GM12878 (cell line): ENCODE measurements at regions not wholly inside any gene's neighbourhood (a gene's known extent, or its start where the extent isn't known, plus 50 kb on each side); places are given as distances from the start of the nearest gene placed in this dataset.

Experiments
- BRCA1 ChIP-seq: IDR thresholded peaks from 2 replicates; pipeline ENCODE4 v1.6.1; 2011; ENCODE audit warnings: low read depth, low read length, improper control_type of control experiment
- CTCF ChIP-seq, 3 experiments: IDR thresholded peaks in 2 of 3; conservative IDR thresholded peaks in 1 of 3; 2 replicates each; pipeline ENCODE4 v1.5.1; 2011; ENCODE audit warnings: low read depth in 3 of 3, low read length in 3 of 3, mild to moderate bottlenecking in 3 of 3, control low read depth in 2 of 3, moderate library complexity in 2 of 3, inconsistent platforms in 1 of 3, mixed read lengths in 1 of 3; ENCODE audit not compliant: control insufficient read depth in 2 of 3, insufficient read depth in 1 of 3; ENCODE audit errors: extremely low read depth in 1 of 3
- PAX5 ChIP-seq: IDR thresholded peaks from 2 replicates; pipeline ENCODE4 v1.6.1; 2011; ENCODE audit warnings: low read depth, low read length, borderline replicate concordance
- ZZZ3 ChIP-seq: IDR thresholded peaks from 2 replicates; pipeline ENCODE4 v1.6.1; 2011; ENCODE audit warnings: low read depth; ENCODE audit not compliant: control insufficient read depth, insufficient read length

- no peak for TF ChIP-seq ZZZ3
- TF ChIP-seq CTCF (IDR thresholded peaks at IDR 0.05 in 2 of 3, conservative IDR thresholded peaks at IDR 0.05 in 1 of 3; ENCODE audit: control insufficient read depth in 2 of 3, extremely low read depth in 1 of 3, insufficient read depth in 1 of 3, low read depth in 3 of 3, low read length in 3 of 3), result no peak
- no peak for TF ChIP-seq PAX5
- no peak for TF ChIP-seq BRCA1
Observed at GRCh38 chr21:23812485-23812884, 1794.8 kb downstream of the MRPL39 start.
